Thyroid gland (tissue), 4 donors: ENCODE measurements at regions not wholly inside any gene's neighbourhood (a gene's known extent, or its start where the extent isn't known, plus 50 kb on each side); places are given as distances from the start of the nearest gene placed in this dataset.

ENCODE experiments used
- DNase-seq, 2 donors: peaks; one replicate each; pipeline ENCODE4 v3.0.0-alpha.2; 2019
- H3K27ac ChIP-seq, 3 donors: fragments of 200-600 bp; sonication (generic); 1 replicate in 2 of 3; 2 replicates in 1 of 3; pipeline ENCODE4 v1.5.1; 2016 to 2019; ENCODE audit warnings: mild to moderate bottlenecking in 1 of 3, moderate library complexity in 1 of 3
- H3K27me3 ChIP-seq: fragments of 200-600 bp; sonication (generic); one replicate; pipeline ENCODE4 v1.5.1; 2019
- H3K36me3 ChIP-seq, 2 donors: fragments of 200-600 bp; sonication (generic); one replicate each; pipeline ENCODE4 v1.5.1; 2016 to 2019
- H3K4me1 ChIP-seq, 2 donors: fragments of 200-600 bp; sonication (generic); one replicate each; pipeline ENCODE4 v1.5.1; 2017 to 2019
- H3K4me3 ChIP-seq, 3 donors: fragments of 200-600 bp; sonication (generic); replicated peaks in 1 of 3; 1 replicate in 2 of 3; 2 replicates in 1 of 3; pipeline ENCODE4 v1.5.1; 2016; ENCODE audit warnings: mild to moderate bottlenecking in 1 of 3
- H3K9me3 ChIP-seq: fragments of 200-600 bp; sonication (generic); one replicate; pipeline ENCODE4 v1.5.1; 2017
- CTCF ChIP-seq, 6 experiments: fragments of 200-600 bp in 3 of 6; fragments of 450-650 bp in 3 of 6; sonication (generic) in 3 of 6; IDR thresholded peaks; one replicate each; pipeline ENCODE4 v1.5.1; 2016 to 2019; ENCODE audit warnings: antibody characterized with exemption in 6 of 6, mild to moderate bottlenecking in 2 of 6, inconsistent platforms in 1 of 6, moderate library complexity in 1 of 6
- POLR2A ChIP-seq, 2 donors: fragments of 450-650 bp; IDR thresholded peaks; one replicate each; pipeline ENCODE4 v1.6.1; 2017; ENCODE audit warnings: antibody characterized with exemption in 2 of 2, mild to moderate bottlenecking in 2 of 2, moderate library complexity in 1 of 2
- WGBS, 2 donors: methylation state at CpG; one replicate each; pipeline ENCODE4 v1.1.5; 2017; 5-methylcytosine and 5-hydroxymethylcytosine counted together
- intact Hi-C: fragments of 100-400 bp; cut with DNase I; formaldehyde crosslinking; loops from one replicate; pipeline ENCODE4 v1.15.1; 2023

GRCh38 chr1:235027076-235027861 lies 101.4 kb downstream of the TOMM20 start:
- Histone ChIP-seq H3K4me3 (no peak overlapping the region), H3K27me3 (no peaks in the 10 kb centered on the region), H3K27ac (no peak overlapping the region), H3K36me3 (no peaks in the 10 kb centered on the region), H3K4me1 (peaks cover 11 to 21% of the 10 kb centered on the region in 2 donors), H3K9me3 (no peaks in the 10 kb centered on the region)
- WGBS, 2 donors = 90 to 97% methylated on average over 13 of the region's 13 CpGs
- DNase-seq = no peak
- TF ChIP-seq CTCF (IDR thresholded peaks at IDR 0.05) (no peak), POLR2A (IDR thresholded peaks at IDR 0.05) (no peak)
- intact Hi-C loops = no loop called here

GRCh38 chr1:235025422-235025984 lies 103.1 kb downstream of the TOMM20 start:
- Histone ChIP-seq H3K27ac (peak overlapping the region; percentile 9 to 83 (median 65)), H3K9me3 (no peaks in the 10 kb centered on the region), H3K27me3 (no peaks in the 10 kb centered on the region), H3K4me3 (no peak overlapping the region), H3K36me3 (no peaks in the 10 kb centered on the region), H3K4me1 (peaks cover 11 to 25% of the 10 kb centered on the region in 2 donors)
- TF ChIP-seq CTCF (IDR thresholded peaks at IDR 0.05) (no peak), POLR2A (IDR thresholded peaks at IDR 0.05) (no peak)
- intact Hi-C loops = no loop called here
- no peak for DNase-seq
- 96 to 100% methylated on average over 5 of the region's 5 CpGs for WGBS, 2 donors

- Histone ChIP-seq H3K27me3 (no peaks in the 10 kb centered on the region), H3K36me3 (no peaks in the 10 kb centered on the region), H3K9me3 (no peaks in the 10 kb centered on the region), H3K27ac (peak overlapping the region; percentile 9 to 83 (median 65)), H3K4me3 (no peak overlapping the region), H3K4me1 (peaks cover 11 to 25% of the 10 kb centered on the region in 2 donors)
- DNase-seq = peak; percentile 74 to 75
- intact Hi-C loops = no loop called here
- 45 to 51% methylated on average over 7 of the region's 7 CpGs for WGBS, 2 donors
- peak in 1 of 2 donors; percentile 35 for TF ChIP-seq POLR2A (IDR thresholded peaks at IDR 0.05)
- TF ChIP-seq CTCF (IDR thresholded peaks at IDR 0.05) = no peak
These were observed 103.8 kb downstream of the TOMM20 start for GRCh38 chr1:235024711-235025421.

GRCh38 chr1:235023711-235024439 lies 104.8 kb downstream of the TOMM20 start:
- no peak for DNase-seq
- Histone ChIP-seq H3K4me3 (no peak overlapping the region), H3K36me3 (no peaks in the 10 kb centered on the region), H3K4me1 (peaks cover 11 to 25% of the 10 kb centered on the region in 2 donors), H3K27ac (peak overlapping the region; percentile 47 to 83 (median 65)), H3K27me3 (no peaks in the 10 kb centered on the region), H3K9me3 (no peaks in the 10 kb centered on the region)
- TF ChIP-seq CTCF (IDR thresholded peaks at IDR 0.05) (no peak), POLR2A (IDR thresholded peaks at IDR 0.05) (no peak)
- whole genome bisulfite sequencing, 2 donors = 85 to 86% methylated on average over 10 of the region's 10 CpGs
- intact Hi-C loops = no loop called here
